CD4-positive, alpha-beta T cell treated with Interleukin-4 for 1 hour (primary cell): ENCODE measurements at regions not wholly inside any gene's neighbourhood (a gene's known extent, or its start where the extent isn't known, plus 50 kb on each side); places are given as distances from the start of the nearest gene placed in this dataset.

ENCODE experiments used
- DNase-seq, 2 donors: peaks; one replicate each; pipeline ENCODE4 v3.0.0-alpha.2; 2020 to 2022

DNA sequence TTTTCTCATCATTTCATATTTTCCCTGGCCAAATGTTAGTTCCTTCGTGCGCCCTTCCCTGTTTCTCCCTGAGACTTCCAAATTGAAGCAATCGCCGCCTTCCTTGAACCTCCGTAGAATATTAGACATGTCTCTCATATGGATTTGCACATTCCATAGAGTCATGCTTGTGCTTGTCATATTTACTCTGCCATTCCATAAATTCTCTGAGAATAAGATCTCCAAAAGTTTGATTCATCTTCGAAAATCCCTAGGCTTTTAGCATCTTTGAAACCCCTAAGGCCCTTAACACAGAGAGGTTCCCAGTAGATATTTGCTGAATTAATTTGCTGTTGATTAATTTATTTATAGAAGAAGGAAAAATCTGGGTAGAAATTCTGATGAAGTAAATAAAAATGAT lies 202.2 kb upstream of the PIK3C3 start:
- DNase-seq: no peak

DNA sequence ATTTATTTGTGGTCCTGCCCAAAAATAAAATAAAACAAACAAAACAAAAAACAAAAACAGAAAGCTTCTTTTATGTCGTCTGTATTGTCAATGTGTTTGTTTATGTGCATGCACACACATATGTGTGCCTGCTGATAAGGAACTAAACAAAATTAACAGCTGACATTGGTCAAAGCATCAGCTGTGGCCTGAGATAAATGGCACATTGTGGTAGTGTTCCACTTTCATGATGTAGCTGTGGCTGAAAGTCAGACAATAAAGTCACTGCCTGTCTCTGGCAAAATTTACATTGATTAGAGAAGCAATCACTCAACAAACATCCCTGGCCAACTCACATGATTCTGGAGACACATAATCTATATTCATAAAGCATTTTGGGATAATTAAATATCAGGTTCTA lies 203.4 kb upstream of the PIK3C3 start:
- DNase-seq: no peak

DNA sequence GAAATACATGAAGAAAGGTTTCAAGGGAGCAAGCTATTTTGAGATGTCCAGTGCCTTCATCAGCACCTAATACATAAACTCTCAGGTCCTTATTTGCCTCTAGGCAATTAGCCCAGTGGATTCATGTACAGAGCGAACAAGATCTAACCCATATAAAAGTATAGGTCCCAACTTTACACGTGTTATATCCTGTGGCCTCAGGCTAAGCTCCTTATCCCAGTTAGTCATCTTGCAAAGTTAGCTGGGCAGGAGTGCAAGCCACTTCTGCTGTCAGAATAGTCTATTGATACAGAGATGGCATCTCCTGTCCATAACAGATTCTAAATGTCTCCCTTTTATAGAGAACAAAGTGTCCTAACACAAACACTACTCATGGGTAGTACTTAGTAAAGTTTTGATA lies 203.9 kb upstream of the PIK3C3 start:
- no peak for DNase-seq

DNA sequence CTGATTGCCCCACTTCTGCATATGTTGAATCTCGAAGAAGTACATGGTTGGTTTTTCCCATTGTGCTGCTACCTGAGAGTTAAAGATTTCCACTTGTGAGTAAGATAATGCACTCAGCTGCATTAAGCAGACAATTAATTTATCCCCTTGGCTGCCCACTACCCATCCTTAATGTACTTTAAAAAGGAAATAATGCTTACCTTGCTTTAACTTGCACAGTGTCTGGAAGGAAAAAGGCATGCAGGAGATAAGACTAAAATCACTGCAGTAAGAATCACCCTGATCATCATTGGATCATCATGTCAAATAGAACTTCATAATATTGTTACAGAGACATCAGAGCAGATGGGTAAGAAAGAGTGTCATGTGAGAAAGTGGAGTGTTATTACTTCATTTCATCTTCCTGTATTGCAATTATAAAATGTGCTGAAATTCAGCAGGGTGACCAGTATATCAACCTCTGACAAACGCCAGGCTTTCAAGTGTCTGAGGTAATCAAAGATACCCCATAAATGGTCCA lies 207.3 kb upstream of the PIK3C3 start:
- no peak for DNase-seq

DNA sequence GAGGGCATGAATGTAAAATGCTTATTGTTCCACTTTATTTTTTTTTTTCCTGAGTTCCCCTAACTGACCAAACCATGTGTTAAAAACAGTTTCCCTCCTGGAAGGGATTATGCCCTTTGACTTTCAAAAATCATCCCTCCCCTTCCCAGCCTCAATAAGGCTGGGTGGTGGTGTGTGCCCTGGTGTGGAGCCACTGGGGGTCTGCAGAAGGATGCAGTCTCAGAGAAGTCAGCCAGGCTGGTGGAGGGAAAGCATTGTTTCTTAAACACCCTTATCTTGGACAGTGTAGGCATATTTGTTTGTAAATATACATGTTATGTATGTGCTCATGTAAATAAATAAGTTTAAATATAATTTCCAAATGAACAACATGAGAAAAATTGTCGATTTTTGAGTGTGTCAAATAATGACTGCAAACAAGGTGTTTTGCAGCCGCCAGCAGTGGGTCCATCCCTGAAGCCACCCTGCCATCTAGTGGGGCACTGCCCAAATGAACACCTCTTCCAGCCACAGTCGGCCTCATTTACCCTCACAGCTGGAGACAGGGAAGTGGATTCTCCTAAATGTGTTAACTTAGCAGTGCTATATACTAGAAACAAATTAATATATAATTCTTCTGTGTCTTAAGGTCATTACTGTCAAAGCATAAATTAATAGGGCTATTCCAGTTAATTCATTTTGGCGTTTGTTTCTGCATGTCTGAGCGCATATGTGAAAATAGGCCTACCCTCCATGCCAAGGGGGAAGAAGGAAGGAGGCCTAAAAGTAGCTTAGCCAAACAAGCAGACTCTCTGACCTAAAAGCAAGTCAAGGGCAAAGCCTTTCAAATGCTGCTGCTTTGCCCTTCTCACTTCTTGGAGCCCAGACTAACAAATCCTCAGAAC lies 209.6 kb upstream of the PIK3C3 start:
- DNase-seq: no peak

DNA sequence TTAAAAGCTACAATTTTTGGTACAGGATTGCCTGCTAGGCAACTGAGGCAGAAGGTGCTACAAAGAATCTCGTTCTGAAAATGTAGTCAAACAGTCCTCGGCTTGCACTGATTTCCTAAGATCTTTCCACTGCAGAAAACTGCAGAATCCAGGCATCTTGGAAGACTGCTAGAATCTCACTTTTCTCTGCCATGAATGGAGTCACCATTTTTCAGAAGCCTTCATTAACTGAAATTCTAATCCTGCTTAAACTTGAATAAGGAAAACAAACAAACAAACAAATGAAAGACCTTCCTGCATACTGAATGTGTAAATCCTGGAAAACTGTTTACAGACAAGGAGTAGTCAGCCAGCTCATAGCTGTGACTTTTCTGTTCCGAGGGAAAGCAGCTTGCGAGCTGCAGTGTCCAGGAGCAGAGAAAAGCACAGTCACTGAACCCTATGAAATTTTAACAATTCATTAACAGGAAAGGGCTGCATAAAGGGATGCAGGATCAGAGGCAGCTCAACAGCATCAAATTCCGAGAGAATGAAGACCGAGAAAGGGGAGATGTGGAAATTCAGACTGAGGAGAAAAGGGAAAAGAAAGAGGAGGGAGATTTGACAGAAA lies 210.5 kb upstream of the PIK3C3 start:
- DNase-seq: no peak

DNA sequence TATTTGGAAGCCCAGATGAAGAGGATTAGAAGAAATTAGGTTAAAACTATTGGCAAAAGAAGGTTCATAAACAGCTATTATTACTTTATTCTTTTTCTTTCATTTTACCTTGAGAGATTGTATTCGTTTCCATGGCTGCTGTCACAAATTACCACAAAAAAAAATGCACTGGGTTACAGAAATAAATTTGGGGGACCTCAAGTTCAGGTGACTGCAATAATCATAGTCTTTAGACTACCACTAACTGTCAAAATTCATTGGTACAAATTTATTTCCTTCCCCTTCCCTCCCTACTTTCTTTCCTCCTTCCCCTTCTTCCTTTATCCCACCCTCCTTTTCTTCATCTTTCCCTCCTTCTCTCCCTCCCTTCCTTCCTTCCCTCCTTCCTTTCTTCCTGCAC lies 217.8 kb upstream of the PIK3C3 start:
- DNase-seq: no peak

DNA sequence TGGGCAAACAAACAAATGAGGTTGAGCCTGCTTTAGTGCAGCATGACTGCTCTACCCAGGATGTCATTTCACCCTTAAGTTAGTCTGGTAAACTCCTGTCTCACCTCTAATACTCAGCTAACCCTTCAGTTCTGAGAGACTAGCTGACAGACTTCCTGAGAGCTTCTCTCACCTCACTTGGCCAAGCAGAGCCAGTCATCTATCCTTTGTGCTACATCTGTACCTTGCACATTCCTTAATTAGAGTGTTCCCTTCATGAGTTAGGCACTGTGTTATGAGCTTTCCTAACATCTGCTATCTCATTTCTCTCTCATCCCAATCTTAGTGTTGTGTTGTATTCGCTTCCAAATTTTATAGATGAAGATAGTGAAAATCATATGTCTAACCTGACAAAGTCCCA lies 220.1 kb upstream of the PIK3C3 start:
- no peak for DNase-seq

DNA sequence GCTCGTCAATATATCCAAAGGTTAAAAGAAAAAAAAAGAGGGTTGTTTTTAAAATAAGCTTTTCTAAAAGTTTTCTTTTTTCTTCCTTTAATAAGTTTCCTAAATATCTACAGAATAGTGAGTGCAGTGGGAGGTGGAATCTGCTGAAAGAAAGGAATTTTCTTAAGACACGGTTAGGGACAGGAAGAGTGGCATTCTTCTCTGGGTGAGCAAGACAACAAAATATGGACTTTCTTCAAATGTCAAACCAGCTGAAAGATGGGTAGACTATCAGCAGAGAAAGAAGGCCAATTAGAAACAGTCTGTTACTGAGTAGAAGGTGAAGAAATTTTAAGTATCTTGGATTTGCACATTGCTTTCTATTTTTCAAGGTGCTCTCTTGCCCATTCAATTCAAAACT lies 222.7 kb upstream of the PIK3C3 start:
- DNase-seq: no peak

DNA sequence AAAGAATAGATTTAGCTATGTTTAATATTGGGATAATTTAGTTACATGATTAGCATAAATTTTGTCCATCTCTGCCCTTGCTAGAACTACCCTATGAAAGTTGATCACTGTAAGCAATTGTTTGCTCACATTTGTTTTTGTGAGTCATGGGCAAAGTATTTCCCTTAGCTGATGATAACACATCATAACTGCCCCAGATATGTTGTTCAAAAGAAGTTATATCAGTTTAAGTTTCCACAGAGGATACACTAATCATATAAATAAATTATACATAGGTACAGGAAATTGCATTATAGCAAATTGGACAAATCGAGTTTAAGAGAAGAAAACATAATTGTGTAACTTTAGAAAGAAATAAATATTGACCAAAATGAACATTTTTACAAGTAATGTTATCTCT lies 223.2 kb upstream of the PIK3C3 start:
- DNase-seq: no peak

DNA sequence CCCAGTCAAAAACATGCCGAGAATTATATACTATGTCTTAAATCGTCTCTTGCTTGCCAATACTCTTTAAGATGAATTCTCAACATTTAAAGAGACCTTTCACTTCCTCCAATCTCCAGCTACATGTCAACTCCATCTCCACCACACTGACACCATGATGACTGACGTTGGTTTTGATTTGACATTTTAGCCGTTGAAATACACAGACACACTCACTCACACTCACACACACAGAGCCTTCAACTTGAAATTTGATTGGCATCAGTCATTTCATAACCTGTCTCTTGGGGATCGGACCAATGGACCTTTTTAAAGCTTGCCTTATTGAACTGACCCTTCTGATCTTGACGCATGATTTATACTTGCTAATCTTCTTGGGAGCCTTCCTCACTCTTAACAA lies 230.8 kb upstream of the PIK3C3 start:
- no peak for DNase-seq

DNA sequence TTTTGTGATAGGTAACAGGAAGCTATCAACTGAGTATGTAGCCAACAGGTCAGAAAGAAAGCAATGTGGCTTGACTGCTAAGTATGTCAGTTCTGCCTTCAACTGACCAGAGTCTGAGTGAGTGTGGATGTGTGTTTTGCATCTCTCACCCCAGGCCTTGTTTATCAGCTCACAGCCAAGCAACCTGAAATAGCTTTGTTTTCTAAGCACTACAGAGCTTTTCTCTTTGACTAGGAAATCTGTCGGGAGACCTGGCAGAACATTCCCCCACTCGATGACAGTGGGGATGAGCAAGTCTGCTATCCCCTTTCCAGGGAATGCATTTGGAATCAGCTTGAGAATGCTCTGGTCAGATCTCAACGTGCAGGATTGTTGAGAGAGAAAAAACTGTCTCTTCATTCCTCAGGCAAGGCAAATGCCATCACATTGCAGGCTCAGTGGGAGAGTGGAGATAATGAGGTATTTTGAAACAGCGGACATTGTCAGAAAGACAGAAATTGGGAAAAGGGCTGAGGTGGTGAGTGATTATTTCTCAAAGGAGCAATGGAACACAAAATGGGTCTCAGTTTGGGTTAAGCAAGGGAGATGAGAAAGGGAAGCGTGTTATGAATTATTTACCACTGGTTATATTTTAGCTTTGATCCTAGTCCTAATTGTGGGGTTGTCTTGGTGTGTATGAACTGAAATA lies 233.8 kb upstream of the PIK3C3 start:
- DNase-seq: no peak

DNA sequence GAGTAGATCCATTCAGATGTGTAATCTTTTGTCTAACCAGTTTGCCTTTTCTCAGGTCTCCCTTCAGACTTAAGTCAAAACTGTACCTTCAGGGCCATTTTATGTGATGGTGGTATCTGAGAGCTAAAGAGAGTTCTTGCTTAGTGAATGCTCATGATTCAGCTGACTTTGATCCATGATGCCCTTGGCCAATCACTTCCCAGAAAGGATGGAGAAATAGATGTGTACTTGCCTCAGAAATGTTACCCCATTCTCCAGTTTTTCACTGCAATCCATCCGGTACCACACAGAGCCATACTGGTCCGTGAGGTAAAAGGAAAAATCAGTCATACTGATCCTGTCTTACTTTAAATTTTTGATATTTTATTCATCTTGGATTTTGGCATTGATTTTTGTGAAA lies 234.8 kb upstream of the PIK3C3 start:
- DNase-seq: no peak

DNA sequence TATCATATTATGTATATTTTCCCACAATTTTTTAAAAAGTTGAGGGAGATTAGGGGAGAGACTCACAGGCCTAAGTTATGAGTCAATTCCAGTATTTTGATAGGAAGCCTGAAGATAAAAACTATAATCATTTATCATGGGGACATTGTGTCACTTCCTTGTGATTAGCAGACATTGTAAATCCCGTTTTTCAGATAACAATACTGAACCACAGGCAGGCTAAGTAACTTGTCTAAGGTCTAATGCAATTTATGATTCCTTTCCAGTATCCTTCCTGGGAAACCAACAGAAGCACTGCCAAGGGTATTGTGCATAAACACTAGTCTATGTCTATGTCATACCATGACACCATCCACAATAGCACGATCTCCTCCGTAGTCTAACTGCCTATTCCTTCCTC lies 235.2 kb upstream of the PIK3C3 start:
- DNase-seq: no peak

DNA sequence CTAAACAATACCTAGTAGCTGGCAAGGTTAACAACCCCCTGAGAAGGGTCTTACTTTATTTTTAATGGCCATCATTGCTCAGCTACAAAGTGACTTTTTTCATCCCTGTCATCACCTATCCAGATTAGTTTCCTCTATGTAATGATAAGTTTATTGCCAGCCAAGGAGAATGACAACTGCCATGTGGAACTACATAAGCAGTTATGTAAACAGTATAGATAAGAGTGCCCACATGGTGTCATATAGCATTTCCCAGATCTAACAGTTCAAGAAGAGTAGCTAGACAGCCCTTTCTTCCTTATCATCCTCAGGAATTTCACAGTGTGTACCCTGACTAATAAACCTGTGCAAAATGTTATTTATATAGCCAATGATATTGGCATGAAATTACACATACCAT lies 240.2 kb upstream of the PIK3C3 start:
- no peak for DNase-seq

DNA sequence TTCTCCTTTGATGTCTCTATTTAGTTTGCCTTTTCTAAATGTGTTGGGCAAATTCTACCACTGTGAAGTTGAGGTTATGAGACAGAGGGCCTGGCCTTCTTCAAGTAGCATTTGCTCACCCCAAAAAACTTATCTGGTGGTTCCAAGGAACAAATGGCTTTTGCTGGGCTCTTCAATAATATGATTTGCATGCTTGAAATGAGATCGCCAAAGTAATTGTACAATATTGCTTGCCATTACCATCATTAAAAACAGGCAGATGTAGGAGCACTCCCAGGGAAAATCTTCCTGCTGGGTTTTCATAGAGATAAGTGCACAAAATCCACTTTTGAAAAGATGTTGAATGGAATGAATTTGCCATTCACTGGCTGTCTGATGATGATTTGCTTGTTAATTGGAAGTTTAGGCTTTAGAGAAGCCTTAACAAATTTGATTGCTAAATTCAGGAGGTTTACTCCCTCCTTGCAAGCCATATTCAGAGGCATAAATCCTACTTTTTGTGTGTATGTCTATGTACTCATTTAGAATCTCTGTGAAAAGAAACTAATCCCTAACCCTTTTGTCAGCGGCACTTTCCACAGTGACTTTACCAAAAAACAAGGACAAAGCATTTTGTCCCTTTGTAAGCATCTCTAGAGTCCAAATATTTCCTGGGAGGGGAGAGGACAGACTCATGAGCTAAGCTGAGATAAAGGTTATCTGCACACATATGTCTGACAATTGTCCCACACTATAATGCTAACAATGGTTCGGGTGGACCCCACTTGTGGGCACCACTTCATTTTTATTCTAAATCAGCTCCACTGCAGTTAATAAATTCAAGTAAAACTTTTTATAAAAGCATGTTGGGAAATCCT lies 240.8 kb upstream of the PIK3C3 start:
- no peak for DNase-seq

DNA sequence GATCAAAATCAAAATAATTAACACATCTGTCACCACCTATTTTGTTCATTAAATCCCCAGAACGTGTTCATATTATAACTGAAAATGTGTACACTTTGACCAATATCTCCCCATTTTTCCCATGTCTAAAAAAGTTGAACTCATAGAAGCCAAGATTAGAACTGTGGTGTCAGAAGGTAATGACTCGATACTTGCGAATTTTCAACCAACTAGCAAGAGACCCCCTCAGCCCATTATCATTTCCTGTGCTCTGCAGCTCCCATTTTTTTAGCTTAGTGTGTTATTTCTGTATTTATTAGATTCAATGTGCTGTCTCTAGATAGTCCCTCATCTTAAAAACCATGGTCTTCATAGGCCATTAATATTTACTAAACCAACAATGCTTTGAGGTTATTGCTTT lies 248.7 kb upstream of the PIK3C3 start:
- no peak for DNase-seq

DNA sequence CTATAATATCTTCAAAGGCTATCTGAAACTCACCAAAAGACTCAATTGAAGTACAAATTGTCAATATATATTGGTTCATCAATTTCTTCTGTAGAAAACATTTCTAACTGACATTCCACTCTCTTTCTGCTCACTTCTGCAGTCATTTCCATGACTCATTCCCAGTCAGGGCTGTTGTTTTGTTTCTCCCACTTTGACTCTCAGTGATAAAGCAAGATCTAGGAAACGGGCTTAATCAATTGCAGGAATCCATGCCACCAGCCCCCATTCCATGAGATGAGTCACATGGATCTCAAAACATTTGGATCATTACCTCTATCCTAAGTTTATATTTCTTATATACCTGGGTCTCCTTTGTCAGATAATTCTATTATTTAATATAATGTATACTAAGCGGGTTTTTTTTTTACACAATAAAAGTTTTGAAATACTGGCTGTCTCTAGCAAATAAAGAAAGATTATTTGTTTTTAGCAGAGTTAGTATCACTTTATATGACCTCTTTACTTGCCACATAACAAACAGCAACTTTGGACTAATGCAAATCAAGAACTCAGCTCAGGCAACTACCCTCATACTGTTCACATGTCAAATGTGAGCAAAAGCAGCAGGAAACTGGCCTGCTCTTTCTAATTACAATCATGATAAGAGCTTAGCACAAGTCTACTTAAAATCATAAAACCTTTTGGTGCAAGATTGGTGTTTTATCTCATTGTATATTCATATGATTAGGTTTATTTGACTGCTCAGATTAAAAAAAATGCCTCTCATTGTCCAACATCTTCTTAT lies 251.1 kb upstream of the PIK3C3 start:
- DNase-seq: no peak

DNA sequence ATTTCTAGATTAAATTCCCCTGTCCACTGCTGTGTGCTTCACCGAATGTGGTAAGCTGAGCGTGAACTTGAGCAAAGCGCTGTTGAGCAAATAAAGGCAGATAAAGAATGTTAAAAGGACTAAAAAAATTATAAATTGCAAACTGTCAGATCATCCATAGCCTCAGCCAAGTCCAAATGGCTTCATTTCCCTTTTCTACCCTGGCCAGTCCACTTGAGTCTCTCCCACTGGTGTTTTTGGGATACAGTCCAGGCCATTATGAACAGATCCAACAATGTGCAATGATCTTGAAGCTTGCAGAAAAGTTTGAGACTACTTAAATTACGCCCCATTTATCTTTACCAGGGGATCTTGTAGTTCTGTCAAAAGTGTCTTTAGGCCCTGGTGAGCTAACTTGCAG lies 254.6 kb upstream of the PIK3C3 start:
- no peak for DNase-seq

DNA sequence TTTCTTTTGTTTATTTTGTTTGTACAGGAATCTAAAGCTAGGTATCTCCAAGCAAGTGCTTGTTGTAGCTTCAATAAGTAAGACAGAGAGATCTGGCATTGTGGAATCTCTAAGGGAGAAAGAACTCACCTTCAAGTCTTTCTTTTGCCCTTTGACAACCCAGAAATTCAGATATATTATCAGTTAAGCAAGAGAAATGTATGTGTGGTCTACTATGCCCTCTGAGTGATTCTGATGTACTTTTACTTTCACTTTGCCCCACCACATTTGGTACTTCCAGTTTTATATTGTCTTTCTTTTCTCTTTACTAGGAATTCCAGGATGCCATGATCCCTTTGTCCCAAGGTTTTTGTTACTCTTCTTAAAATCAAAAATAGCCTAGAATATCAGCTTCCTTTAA lies 259.6 kb upstream of the PIK3C3 start:
- peak in 1 of 2 donors; percentile 0 for DNase-seq

DNA sequence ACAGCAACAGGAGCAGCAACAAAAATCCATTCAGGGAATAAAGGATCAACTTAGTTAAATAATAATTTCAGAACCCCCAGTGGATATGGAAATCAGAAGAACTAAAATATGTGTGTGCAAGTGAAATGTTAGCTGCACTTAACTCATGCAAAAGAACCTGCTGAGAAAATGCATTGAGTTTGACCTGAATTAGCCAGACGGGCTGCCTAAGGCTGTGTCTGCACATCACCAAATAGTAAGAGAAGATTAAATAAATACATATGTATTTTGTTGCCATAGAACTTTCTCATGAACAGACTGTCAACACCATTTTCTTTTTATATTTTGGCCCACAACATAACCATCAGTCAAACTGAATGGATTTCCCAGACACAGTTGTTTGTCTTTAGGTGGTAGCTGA lies 262.0 kb upstream of the PIK3C3 start:
- DNase-seq: no peak
